Kidney (tissue), 13 donors: ENCODE measurements at regions not wholly inside any gene's neighbourhood (a gene's known extent, or its start where the extent isn't known, plus 50 kb on each side); places are given as distances from the start of the nearest gene placed in this dataset.

Experiments
- DNase-seq, 5 donors: peaks; one replicate each; pipeline ENCODE4 v3.0.0-alpha.2; 2013 to 2020
- FAIRE-seq: peaks from 2 replicates; lab custom pipeline; 2012; peaks lifted over from hg19 to GRCh38; lab: Jason Lieb, UNC
- H3K27ac ChIP-seq, 2 donors: one replicate each; pipeline ENCODE4 v1.7.0; 2013; ENCODE audit warnings: low read depth in 2 of 2, low read length in 2 of 2, inconsistent platforms in 1 of 2
- H3K27me3 ChIP-seq: one replicate; pipeline ENCODE4 v1.7.1; 2013; ENCODE audit warnings: low read length, inconsistent platforms; ENCODE audit not compliant: control insufficient read depth, insufficient read depth
- H3K36me3 ChIP-seq, 3 donors: one replicate each; pipeline versions ENCODE4 v1.7.0 to v1.7.1; 2013; ENCODE audit warnings: low read length in 3 of 3, control low read depth in 1 of 3, inconsistent platforms in 1 of 3; ENCODE audit not compliant: insufficient read depth in 3 of 3, control insufficient read depth in 2 of 3
- H3K4me1 ChIP-seq, 3 donors: one replicate each; pipeline versions ENCODE4 v1.7.0 to v1.7.1; 2013; ENCODE audit warnings: low read length in 3 of 3, inconsistent platforms in 1 of 3, low read depth in 1 of 3; ENCODE audit not compliant: control insufficient read depth in 2 of 3, insufficient read depth in 2 of 3
- H3K4me3 ChIP-seq, 3 donors: one replicate each; pipeline versions ENCODE4 v1.7.0 to v1.8.1; 2013; ENCODE audit warnings: low read length in 3 of 3, control low read depth in 1 of 3, inconsistent platforms in 1 of 3
- H3K9ac ChIP-seq, 3 donors: one replicate each; pipeline versions ENCODE4 v1.7.0 to v1.7.1; 2013; ENCODE audit warnings: low read length in 3 of 3, control low read depth in 1 of 3, inconsistent platforms in 1 of 3
- H3K9me3 ChIP-seq, 3 donors: one replicate each; pipeline versions ENCODE4 v1.7.0 to v1.7.1; 2013; ENCODE audit warnings: low read length in 3 of 3, control low read depth in 1 of 3, inconsistent platforms in 1 of 3; ENCODE audit not compliant: control insufficient read depth in 2 of 3, insufficient read depth in 1 of 3
- CTCF ChIP-seq: IDR thresholded peaks from 3 replicates; pipeline ENCODE4 v1.5.1; 2012; ENCODE audit warnings: mild to moderate bottlenecking, moderate library complexity, borderline replicate concordance; ENCODE audit not compliant: insufficient read depth; ENCODE audit errors: extremely low read depth
- intact Hi-C: fragments of 100-400 bp; cut with DNase I; formaldehyde crosslinking; loops from one replicate; pipeline ENCODE4 v1.11.1; 2022
- donor health status: control.
- donor health status: control.
- donor health status: control.
- donor health status: control.
- donor health status: control.
- donor health status: DM: yes; HTN: yes; CAD: no.
- donor health status: Normal renal cell carcinoma (clear cell type).

- intact Hi-C loops = no loop called here
- Histone ChIP-seq H3K4me3 (no peak overlapping the region), H3K9me3 (peaks cover 0 to 2% (median 0%) of the 10 kb centered on the region in 3 donors), H3K4me1 (no peaks in the 10 kb centered on the region), H3K9ac (no peak overlapping the region), H3K36me3 (no peaks in the 10 kb centered on the region), H3K27ac (no peak overlapping the region), H3K27me3 (no peaks in the 10 kb centered on the region)
- no peak for TF ChIP-seq CTCF
- DNase-seq = no peak
- no peak for FAIRE-seq
These were observed 116.0 kb downstream of the TENT4A start for GRCh38 chr5:6829150-6829784.

GRCh38 chr5:6830643-6831239 lies 117.5 kb downstream of the TENT4A start:
- no peaks in the 10 kb centered on the region for H3K36me3 ChIP-seq
- peaks cover 0 to 2% (median 0%) of the 10 kb centered on the region in 3 donors for H3K9me3 ChIP-seq
- intact Hi-C loops = no loop called here
- no peak overlapping the region for H3K9ac ChIP-seq
- H3K27me3 ChIP-seq = no peaks in the 10 kb centered on the region
- H3K4me3 ChIP-seq = no peak overlapping the region
- no peaks in the 10 kb centered on the region for H3K4me1 ChIP-seq
- no peak for TF ChIP-seq CTCF
- FAIRE-seq (no peak), DNase-seq (no peak)
- H3K27ac ChIP-seq = no peak overlapping the region

- intact Hi-C loops = no loop called here
- FAIRE-seq = no peak
- H3K27me3 ChIP-seq = no peaks in the 10 kb centered on the region
- no peaks in the 10 kb centered on the region for H3K4me1 ChIP-seq
- no peak overlapping the region for H3K4me3 ChIP-seq
- no peak overlapping the region for H3K9ac ChIP-seq
- H3K27ac ChIP-seq = no peak overlapping the region
- DNase-seq = no peak
- no peaks in the 10 kb centered on the region for H3K36me3 ChIP-seq
- peaks cover 0 to 2% (median 0%) of the 10 kb centered on the region in 3 donors for H3K9me3 ChIP-seq
- TF ChIP-seq CTCF = no peak
These were observed 118.7 kb downstream of the TENT4A start for GRCh38 chr5:6831678-6832671.
